ENCODE measurements at regions not wholly inside any gene's neighbourhood (a gene's known extent, or its start where the extent isn't known, plus 50 kb on each side); places are given as distances from the start of the nearest gene placed in this dataset.

GRCh38 chr18:51405683-51406477 is 208.4 kb upstream of the MEX3C start:
- TF ChIP-seq CTCF (IDR thresholded peaks at IDR 0.05) (no peak), EZH2 (IDR thresholded peaks at IDR 0.05) (no peak)

Measured in neural progenitor cell (in vitro differentiated cells).